ENCODE measurements at regions not wholly inside any gene's neighbourhood (a gene's known extent, or its start where the extent isn't known, plus 50 kb on each side); places are given as distances from the start of the nearest gene placed in this dataset.

GRCh38 chr11:110883256-110883655 is 171.0 kb upstream of the ARHGAP20 start:
- TF ChIP-seq CTCF (IDR thresholded peaks at IDR 0.05; ENCODE audit: insufficient read depth, low read length, poor library complexity, severe bottlenecking) (no peak), EZH2phosphoT487 (conservative IDR thresholded peaks at IDR 0.05; ENCODE audit: low read length) (no peak)
